GM23338 (cell line): ENCODE measurements at regions not wholly inside any gene's neighbourhood (a gene's known extent, or its start where the extent isn't known, plus 50 kb on each side); places are given as distances from the start of the nearest gene placed in this dataset.

Experiments used
- ATAC-seq: fragments of 200-7000 bp; cut with Tn5 transposase; 3 replicates; pipeline ENCODE4 v1.9.1; 2020
- DNase-seq: peaks from one replicate; pipeline ENCODE4 v3.0.0-alpha.2; 2015; ENCODE audit warnings: low spot score
- H2AFZ ChIP-seq: fragments of 200-600 bp; sonication (generic); 2 replicates; pipeline ENCODE4 v1.8.0; 2016; ENCODE audit warnings: antibody characterized with exemption, mild to moderate bottlenecking, moderate library complexity
- H3F3A ChIP-seq: fragments of 200-600 bp; sonication (generic); replicated peaks from 2 replicates; pipeline ENCODE4 v1.8.0; 2017; ENCODE audit warnings: antibody characterized with exemption, mixed run types, low read depth
- H3K27ac ChIP-seq: fragments of 200-600 bp; sonication (generic); 2 replicates; pipeline ENCODE4 v1.6.1; 2016; ENCODE audit warnings: low read depth
- H3K27me3 ChIP-seq: fragments of 200-600 bp; sonication (generic); 2 replicates; pipeline ENCODE4 v1.8.0; 2016; ENCODE audit warnings: mild to moderate bottlenecking, mixed run types, moderate library complexity; ENCODE audit not compliant: insufficient read depth
- H3K36me3 ChIP-seq: fragments of 200-600 bp; sonication (generic); 2 replicates; pipeline ENCODE4 v1.8.0; 2016; ENCODE audit warnings: mild to moderate bottlenecking; ENCODE audit not compliant: insufficient read depth
- H3K4me1 ChIP-seq: fragments of 200-600 bp; sonication (generic); 2 replicates; pipeline ENCODE4 v1.8.0; 2016; ENCODE audit warnings: mild to moderate bottlenecking, moderate library complexity; ENCODE audit not compliant: insufficient read depth
- H3K4me2 ChIP-seq: fragments of 200-600 bp; sonication (generic); 2 replicates; pipeline ENCODE4 v1.7.1; 2017; ENCODE audit warnings: mixed run types
- H3K4me3 ChIP-seq: fragments of 200-600 bp; sonication (generic); 2 replicates; pipeline ENCODE4 v1.6.1; 2016; ENCODE audit warnings: mixed run types
- H3K79me2 ChIP-seq: fragments of 200-600 bp; sonication (generic); replicated peaks from 2 replicates; pipeline ENCODE4 v1.8.0; 2017; ENCODE audit warnings: mild to moderate bottlenecking; ENCODE audit not compliant: insufficient read depth
- H3K9me2 ChIP-seq: fragments of 200-600 bp; sonication (generic); 2 replicates; pipeline ENCODE4 v1.8.0; 2017; ENCODE audit not compliant: insufficient read depth
- H4K20me1 ChIP-seq: fragments of 200-600 bp; sonication (generic); replicated peaks from 2 replicates; pipeline ENCODE4 v1.8.0; 2017; ENCODE audit warnings: mild to moderate bottlenecking; ENCODE audit not compliant: insufficient read depth
- H3K27ac Mint-ChIP-seq: 2 replicates; pipeline ENCODE4 v1.8.0; 2020; ENCODE audit warnings: inconsistent platforms, mild to moderate bottlenecking, moderate library complexity, mixed read lengths
- H3K27me3 Mint-ChIP-seq: 3 replicates; pipeline ENCODE4 v1.8.0; 2022; ENCODE audit warnings: low read depth, mild to moderate bottlenecking, moderate library complexity, mixed read lengths, inconsistent platforms; ENCODE audit not compliant: insufficient read depth, poor library complexity
- H3K36me3 Mint-ChIP-seq: 3 replicates; pipeline ENCODE4 v1.8.0; 2021; ENCODE audit warnings: low read depth, mild to moderate bottlenecking, inconsistent platforms, moderate library complexity, mixed read lengths
- H3K4me1 Mint-ChIP-seq: 3 replicates; pipeline ENCODE4 v1.8.0; 2020; ENCODE audit warnings: mild to moderate bottlenecking, inconsistent platforms, mixed read lengths
- H3K4me3 Mint-ChIP-seq: 3 replicates; pipeline ENCODE4 v1.8.0; 2021; ENCODE audit warnings: moderate library complexity, mild to moderate bottlenecking, inconsistent platforms, mixed read lengths
- H3K9me3 Mint-ChIP-seq: 3 replicates; pipeline ENCODE4 v1.8.0; 2020; ENCODE audit warnings: moderate library complexity, mild to moderate bottlenecking, inconsistent platforms, mixed read lengths
- CREB1 ChIP-seq: fragments of 250-450 bp; sonication (Bioruptor Pico); IDR thresholded peaks from 2 replicates; pipeline ENCODE4 v1.5.0; 2020; ENCODE audit warnings: low read depth, mild to moderate bottlenecking, moderate library complexity
- EZH2 ChIP-seq: fragments of 200-600 bp; sonication (generic); IDR thresholded peaks from one replicate; pipeline ENCODE4 v1.8.0; 2017; ENCODE audit warnings: antibody characterized with exemption, mild to moderate bottlenecking, low read depth; ENCODE audit not compliant: unreplicated experiment
- EZH2phosphoT487 ChIP-seq: fragments of 200-600 bp; sonication (generic); IDR thresholded peaks from one replicate; pipeline ENCODE4 v1.8.1; 2018; ENCODE audit warnings: antibody characterized with exemption; ENCODE audit not compliant: unreplicated experiment
- JUNB ChIP-seq: IDR thresholded peaks from one replicate; pipeline ENCODE4 v1.6.1; 2016; ENCODE audit warnings: antibody characterized with exemption; ENCODE audit not compliant: unreplicated experiment
- NANOG ChIP-seq: IDR thresholded peaks from 2 replicates; pipeline ENCODE4 v1.6.1; 2016; ENCODE audit warnings: antibody characterized with exemption, borderline replicate concordance
- POLR2AphosphoS5 ChIP-seq: IDR thresholded peaks from 2 replicates; pipeline ENCODE4 v1.6.1; 2016; ENCODE audit warnings: antibody characterized with exemption, low read depth
- REST ChIP-seq: IDR thresholded peaks from one replicate; pipeline ENCODE4 v1.6.1; 2018; ENCODE audit warnings: antibody characterized with exemption; ENCODE audit not compliant: unreplicated experiment
- STAT1 ChIP-seq: IDR thresholded peaks from one replicate; pipeline ENCODE4 v1.6.1; 2016; ENCODE audit warnings: antibody characterized with exemption; ENCODE audit not compliant: unreplicated experiment
- ZNF114 ChIP-seq: fragments of 250-450 bp; sonication (Bioruptor Pico); IDR thresholded peaks from 2 replicates; pipeline ENCODE4 v1.5.0; 2020; ENCODE audit warnings: mild to moderate bottlenecking, moderate library complexity
- ZNF331 ChIP-seq: fragments of 250-450 bp; sonication (Bioruptor Pico); IDR thresholded peaks from 2 replicates; pipeline ENCODE4 v1.5.0; 2020; ENCODE audit warnings: low read depth, mild to moderate bottlenecking, moderate library complexity
- TF ChIP-seq, protein P1 (sequence below), 2 experiments: fragments of 200-600 bp in 1 of 2; sonication (generic) in 1 of 2; conservative IDR thresholded peaks; 2 replicates each; pipeline versions ENCODE4 v1.5.1 to v1.6.1; 2016 to 2017; ENCODE audit warnings: antibody characterized with exemption in 2 of 2, low read depth in 2 of 2, mild to moderate bottlenecking in 2 of 2, moderate library complexity in 1 of 2
- TF ChIP-seq, protein P2 (sequence below): IDR thresholded peaks from 2 replicates; pipeline ENCODE4 v1.6.1; 2016; ENCODE audit warnings: antibody characterized with exemption
- TF ChIP-seq, protein P3 (sequence below): fragments of 250-450 bp; sonication (Bioruptor Pico); IDR thresholded peaks from 2 replicates; pipeline ENCODE4 v1.5.0; 2020; ENCODE audit warnings: mild to moderate bottlenecking, moderate library complexity

DNA sequence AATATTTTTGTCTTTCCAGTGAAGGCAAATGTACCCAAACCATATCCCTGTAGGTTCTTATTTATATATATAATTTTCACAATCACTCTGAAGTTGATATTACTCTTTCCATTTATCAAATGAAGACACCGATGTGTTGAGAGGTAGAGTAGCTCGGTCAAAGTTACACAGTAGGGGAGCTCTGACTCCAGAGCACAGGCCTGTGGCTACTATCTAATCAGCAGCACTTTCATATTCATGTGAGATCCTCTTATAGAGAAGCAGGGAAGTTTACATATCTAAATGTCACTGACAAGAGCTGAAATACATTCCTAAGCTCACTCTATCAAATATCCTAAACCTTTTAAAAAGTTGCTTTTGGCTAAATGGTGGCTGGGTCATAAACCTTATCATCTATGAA, 241.1 kb upstream of the B3GALT2 start:
- no peaks in the 10 kb centered on the region for H3K79me2 ChIP-seq
- Mint-ChIP-seq H3K9me3 (peaks cover 16% of the 10 kb centered on the region), H3K4me1 (no peaks in the 10 kb centered on the region; the same call in 1 of the 3 replicates), H3K27me3 (peaks cover 5% of the 10 kb centered on the region), H3K27ac (no peak overlapping the region), H3K4me3 (no peak overlapping the region), H3K36me3 (peaks cover 11% of the 10 kb centered on the region; the same call in 2 of the 3 replicates)
- H4K20me1 ChIP-seq: no peaks in the 10 kb centered on the region
- no peak overlapping the region for H3K27ac ChIP-seq
- no peak overlapping the region for H3K4me2 ChIP-seq
- DNase-seq: no peak
- H3K27me3 ChIP-seq: no peaks in the 10 kb centered on the region
- no peaks in the 10 kb centered on the region for H3F3A ChIP-seq
- H2AFZ ChIP-seq: no peak overlapping the region
- TF ChIP-seq NANOG: no peak
- TF ChIP-seq JUNB: no peak
- TF ChIP-seq, protein P1, sequence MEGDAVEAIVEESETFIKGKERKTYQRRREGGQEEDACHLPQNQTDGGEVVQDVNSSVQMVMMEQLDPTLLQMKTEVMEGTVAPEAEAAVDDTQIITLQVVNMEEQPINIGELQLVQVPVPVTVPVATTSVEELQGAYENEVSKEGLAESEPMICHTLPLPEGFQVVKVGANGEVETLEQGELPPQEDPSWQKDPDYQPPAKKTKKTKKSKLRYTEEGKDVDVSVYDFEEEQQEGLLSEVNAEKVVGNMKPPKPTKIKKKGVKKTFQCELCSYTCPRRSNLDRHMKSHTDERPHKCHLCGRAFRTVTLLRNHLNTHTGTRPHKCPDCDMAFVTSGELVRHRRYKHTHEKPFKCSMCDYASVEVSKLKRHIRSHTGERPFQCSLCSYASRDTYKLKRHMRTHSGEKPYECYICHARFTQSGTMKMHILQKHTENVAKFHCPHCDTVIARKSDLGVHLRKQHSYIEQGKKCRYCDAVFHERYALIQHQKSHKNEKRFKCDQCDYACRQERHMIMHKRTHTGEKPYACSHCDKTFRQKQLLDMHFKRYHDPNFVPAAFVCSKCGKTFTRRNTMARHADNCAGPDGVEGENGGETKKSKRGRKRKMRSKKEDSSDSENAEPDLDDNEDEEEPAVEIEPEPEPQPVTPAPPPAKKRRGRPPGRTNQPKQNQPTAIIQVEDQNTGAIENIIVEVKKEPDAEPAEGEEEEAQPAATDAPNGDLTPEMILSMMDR (conservative IDR thresholded peaks at IDR 0.05; ENCODE audit: low read depth in 2 of 2): no peak
- no peak for TF ChIP-seq ZNF114 (CRISPR knock-in tag)
- no peak for TF ChIP-seq EZH2
- TF ChIP-seq, protein P2, sequence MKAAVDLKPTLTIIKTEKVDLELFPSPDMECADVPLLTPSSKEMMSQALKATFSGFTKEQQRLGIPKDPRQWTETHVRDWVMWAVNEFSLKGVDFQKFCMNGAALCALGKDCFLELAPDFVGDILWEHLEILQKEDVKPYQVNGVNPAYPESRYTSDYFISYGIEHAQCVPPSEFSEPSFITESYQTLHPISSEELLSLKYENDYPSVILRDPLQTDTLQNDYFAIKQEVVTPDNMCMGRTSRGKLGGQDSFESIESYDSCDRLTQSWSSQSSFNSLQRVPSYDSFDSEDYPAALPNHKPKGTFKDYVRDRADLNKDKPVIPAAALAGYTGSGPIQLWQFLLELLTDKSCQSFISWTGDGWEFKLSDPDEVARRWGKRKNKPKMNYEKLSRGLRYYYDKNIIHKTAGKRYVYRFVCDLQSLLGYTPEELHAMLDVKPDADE: no peak
- TF ChIP-seq POLR2AphosphoS5: no peak
- TF ChIP-seq STAT1: no peak
- no peak for TF ChIP-seq CREB1 (CRISPR knock-in tag)
- TF ChIP-seq, protein P3, sequence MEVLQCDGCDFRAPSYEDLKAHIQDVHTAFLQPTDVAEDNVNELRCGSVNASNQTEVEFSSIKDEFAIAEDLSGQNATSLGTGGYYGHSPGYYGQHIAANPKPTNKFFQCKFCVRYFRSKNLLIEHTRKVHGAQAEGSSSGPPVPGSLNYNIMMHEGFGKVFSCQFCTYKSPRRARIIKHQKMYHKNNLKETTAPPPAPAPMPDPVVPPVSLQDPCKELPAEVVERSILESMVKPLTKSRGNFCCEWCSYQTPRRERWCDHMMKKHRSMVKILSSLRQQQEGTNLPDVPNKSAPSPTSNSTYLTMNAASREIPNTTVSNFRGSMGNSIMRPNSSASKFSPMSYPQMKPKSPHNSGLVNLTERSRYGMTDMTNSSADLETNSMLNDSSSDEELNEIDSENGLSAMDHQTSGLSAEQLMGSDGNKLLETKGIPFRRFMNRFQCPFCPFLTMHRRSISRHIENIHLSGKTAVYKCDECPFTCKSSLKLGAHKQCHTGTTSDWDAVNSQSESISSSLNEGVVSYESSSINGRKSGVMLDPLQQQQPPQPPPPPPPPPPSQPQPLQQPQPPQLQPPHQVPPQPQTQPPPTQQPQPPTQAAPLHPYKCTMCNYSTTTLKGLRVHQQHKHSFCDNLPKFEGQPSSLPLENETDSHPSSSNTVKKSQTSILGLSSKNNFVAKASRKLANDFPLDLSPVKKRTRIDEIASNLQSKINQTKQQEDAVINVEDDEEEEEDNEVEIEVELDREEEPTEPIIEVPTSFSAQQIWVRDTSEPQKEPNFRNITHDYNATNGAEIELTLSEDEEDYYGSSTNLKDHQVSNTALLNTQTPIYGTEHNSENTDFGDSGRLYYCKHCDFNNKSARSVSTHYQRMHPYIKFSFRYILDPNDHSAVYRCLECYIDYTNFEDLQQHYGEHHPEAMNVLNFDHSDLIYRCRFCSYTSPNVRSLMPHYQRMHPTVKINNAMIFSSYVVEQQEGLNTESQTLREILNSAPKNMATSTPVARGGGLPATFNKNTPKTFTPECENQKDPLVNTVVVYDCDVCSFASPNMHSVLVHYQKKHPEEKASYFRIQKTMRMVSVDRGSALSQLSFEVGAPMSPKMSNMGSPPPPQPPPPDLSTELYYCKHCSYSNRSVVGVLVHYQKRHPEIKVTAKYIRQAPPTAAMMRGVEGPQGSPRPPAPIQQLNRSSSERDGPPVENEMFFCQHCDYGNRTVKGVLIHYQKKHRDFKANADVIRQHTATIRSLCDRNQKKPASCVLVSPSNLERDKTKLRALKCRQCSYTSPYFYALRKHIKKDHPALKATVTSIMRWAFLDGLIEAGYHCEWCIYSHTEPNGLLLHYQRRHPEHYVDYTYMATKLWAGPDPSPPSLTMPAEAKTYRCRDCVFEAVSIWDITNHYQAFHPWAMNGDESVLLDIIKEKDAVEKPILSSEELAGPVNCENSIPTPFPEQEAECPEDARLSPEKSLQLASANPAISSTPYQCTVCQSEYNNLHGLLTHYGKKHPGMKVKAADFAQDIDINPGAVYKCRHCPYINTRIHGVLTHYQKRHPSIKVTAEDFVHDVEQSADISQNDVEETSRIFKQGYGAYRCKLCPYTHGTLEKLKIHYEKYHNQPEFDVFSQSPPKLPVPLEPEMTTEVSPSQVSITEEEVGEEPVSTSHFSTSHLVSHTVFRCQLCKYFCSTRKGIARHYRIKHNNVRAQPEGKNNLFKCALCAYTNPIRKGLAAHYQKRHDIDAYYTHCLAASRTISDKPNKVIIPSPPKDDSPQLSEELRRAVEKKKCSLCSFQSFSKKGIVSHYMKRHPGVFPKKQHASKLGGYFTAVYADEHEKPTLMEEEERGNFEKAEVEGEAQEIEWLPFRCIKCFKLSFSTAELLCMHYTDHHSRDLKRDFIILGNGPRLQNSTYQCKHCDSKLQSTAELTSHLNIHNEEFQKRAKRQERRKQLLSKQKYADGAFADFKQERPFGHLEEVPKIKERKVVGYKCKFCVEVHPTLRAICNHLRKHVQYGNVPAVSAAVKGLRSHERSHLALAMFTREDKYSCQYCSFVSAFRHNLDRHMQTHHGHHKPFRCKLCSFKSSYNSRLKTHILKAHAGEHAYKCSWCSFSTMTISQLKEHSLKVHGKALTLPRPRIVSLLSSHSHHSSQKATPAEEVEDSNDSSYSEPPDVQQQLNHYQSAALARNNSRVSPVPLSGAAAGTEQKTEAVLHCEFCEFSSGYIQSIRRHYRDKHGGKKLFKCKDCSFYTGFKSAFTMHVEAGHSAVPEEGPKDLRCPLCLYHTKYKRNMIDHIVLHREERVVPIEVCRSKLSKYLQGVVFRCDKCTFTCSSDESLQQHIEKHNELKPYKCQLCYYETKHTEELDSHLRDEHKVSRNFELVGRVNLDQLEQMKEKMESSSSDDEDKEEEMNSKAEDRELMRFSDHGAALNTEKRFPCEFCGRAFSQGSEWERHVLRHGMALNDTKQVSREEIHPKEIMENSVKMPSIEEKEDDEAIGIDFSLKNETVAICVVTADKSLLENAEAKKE (CRISPR knock-in tag): no peak
- TF ChIP-seq ZNF331: no peak
- no peak for TF ChIP-seq EZH2phosphoT487
- no peak for TF ChIP-seq REST
- H3K4me1 ChIP-seq: no peaks in the 10 kb centered on the region
- no peaks in the 10 kb centered on the region; the same call in 1 of the 2 replicates for H3K36me3 ChIP-seq
- ATAC-seq: no peak
- H3K4me3 ChIP-seq: no peak overlapping the region
- H3K9me2 ChIP-seq: no peaks in the 10 kb centered on the region
